ENCODE measurements at regions not wholly inside any gene's neighbourhood (a gene's known extent, or its start where the extent isn't known, plus 50 kb on each side); places are given as distances from the start of the nearest gene placed in this dataset.

DNA sequence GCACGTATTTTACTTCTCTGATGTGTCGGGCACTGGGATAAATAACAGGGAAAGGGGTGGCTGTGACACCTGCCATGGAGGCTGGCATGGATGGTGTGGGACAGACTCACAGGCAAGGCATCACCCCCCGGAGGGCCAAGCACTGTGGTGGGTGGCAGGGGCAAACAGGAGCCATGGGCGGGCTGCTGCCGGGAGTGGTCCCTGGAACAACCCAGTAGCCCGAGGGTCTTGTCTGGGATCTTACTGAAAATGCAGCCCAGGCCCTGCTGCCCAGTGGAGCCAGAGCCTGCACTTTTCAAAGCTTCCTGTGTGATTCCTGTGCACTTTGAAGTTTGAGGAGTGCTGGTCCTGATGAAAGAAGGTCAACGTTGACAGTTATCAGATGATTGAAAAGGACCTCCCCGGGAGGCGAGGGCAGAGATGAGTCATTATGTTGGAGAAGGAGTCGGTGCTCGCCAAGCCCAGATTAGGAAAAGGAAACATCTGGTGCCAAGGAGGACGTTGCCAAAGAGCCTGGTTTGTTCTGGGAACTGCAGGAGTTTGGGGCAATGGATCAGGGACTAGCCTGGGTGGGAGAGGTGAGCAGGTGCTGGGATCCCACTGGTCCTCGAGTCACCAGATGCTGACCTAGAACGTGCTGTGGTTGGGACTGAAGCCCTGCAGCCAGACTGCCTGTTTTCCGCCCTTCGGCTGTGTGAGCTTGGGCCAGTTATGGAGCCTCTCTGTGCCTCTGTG lies 130.0 kb upstream of the GGTLC1 start:
- DNase-seq (ENCODE audit: extremely low spot score, insufficient read length, low read depth) (no peak), FAIRE-seq (no peak)

DNA sequence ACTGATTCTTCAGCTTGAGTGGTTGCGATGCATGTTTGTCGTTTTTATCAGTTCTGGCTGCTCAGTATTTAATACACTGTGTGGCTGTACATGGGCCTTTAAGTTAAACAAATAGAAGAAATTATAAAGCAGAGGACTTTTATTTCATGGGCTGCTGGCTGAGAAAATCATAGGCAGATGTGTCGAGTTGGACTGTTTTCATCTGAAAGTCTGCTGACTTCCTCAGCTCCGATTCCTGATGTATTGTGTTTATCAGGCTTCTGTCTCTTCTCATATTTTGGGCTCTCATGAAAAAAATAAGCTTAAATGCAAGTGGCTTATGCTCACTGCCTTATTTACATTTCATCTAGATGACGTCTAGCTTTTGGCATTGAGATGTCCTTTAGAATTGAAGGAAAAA lies 129.5 kb upstream of the GGTLC1 start:
- FAIRE-seq (no peak), DNase-seq (ENCODE audit: extremely low spot score, insufficient read length, low read depth) (no peak)

DNA sequence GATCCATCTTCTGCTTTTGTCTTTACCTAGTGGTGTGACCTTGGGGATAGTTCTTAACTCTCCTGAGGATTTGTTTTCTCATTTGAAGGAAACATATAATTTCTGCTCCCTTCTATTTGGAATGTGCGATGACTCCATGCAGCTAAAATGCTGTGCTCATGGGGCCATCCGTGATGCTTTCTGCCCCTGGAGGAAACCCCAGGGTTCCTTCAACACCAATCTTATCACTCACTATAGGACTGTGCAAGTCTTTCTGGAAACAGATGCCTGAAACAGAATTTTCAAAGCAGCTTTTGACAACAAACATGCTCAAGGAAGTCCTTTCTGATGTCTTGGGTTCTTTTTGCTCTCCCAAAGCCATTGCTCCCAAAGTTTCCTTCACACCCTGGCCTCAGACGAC lies 128.8 kb upstream of the GGTLC1 start:
- no peak for DNase-seq (ENCODE audit: extremely low spot score, insufficient read length, low read depth)
- FAIRE-seq = no peak

DNA sequence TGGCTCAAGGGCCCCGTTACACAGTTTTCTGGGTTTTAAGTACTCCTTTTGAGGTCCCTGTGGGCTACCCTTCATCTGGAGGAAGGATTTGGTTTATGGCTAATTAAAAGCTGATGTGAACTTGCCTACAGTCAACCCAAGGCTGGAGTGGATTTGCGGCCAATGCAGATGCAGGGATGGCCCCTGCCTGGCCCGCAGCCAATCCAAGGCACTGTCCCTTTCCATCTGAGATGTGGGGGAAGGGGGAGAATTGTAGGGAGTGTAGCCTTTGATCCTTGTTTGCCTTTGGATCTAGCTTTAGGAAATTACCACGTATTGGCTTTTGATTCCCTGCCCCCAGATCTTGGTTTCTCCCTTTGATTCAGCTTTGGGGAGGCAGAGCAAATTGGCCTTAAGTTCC lies 128.0 kb upstream of the GGTLC1 start:
- DNase-seq (ENCODE audit: extremely low spot score, insufficient read length, low read depth) (no peak), FAIRE-seq (no peak)

DNA sequence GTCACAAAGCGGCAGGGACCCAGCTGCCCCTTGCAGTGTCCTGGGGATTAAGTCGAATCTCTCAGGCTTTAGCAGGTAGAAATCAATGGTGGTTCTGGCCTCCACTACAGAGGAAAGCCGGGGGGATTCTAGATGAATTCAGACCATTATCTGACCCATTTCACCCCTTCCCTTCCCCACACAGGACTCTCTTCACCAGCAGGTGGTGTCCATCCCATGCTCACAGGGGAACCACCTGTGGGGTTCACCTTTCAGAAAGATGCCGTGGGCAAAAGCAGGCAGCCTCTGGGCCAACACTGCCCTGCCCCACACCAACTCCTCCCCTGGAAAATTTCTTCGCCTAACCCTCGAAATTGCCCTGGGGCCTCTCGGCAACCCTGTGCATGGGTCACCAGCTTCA lies 123.8 kb upstream of the GGTLC1 start:
- FAIRE-seq (no peak), DNase-seq (ENCODE audit: extremely low spot score, insufficient read length, low read depth) (no peak)

DNA sequence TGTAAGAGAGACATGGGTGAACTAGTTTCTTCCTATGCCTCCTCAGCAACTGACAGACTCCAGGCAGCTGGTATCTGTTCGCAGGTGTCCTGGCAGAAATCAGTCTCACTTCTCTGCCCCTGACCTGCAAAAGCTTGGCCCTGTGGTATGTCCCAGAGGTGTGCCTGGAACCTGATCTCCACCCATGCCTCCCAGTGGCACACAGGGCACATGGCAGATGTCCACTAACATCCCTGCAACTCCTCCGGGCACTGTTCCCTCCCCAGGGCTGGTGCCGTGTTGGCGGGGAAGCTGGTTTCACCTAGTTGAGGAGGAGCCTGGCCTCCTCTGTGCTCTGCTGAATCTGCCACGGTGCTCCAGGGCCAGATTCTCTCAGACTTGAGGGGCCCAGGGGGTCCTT lies 123.3 kb upstream of the GGTLC1 start:
- DNase-seq (ENCODE audit: extremely low spot score, insufficient read length, low read depth) (no peak), FAIRE-seq (no peak)

DNA sequence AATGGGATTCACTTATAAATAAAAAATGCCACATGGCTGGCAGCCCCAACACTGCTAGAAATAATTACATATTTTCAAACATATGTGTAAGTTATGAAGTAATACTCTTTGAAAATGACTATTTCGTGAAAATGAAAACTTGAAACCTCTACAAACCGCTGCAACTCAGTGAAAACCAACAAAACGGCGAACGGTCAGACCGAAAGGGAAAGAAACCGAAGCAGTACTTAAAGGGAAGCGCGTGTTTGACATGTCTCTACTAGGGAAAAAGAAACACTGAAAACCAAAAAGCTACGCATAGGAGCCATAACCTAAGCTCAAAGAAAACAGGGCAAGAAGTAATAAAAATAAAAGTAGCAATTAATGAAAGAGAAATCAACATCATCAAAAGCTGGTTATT lies 121.0 kb upstream of the GGTLC1 start:
- FAIRE-seq (peak; percentile 44), DNase-seq (ENCODE audit: extremely low spot score, insufficient read length, low read depth) (no peak)

DNA sequence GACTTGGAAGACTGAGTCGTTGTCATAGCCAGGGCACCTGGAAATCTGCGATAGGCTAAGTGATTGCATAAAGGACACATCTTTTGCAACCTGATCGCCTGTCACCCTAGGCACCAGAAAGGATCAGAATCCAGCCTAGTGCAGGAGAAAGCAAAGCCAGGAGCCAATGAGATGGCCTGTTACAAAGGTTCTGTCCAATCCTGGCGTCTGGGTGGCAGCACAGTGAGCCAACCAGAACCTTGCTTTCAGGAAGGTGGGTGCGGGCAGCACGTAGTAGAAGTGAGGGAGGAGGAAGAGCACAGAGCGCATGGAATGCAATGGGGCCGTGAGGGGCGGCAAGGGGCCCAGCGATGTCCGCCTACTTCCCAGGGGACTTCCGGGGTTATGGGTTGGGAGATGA lies 120.4 kb upstream of the GGTLC1 start:
- FAIRE-seq = peak; percentile 49
- DNase-seq (ENCODE audit: extremely low spot score, insufficient read length, low read depth) = no peak

DNA sequence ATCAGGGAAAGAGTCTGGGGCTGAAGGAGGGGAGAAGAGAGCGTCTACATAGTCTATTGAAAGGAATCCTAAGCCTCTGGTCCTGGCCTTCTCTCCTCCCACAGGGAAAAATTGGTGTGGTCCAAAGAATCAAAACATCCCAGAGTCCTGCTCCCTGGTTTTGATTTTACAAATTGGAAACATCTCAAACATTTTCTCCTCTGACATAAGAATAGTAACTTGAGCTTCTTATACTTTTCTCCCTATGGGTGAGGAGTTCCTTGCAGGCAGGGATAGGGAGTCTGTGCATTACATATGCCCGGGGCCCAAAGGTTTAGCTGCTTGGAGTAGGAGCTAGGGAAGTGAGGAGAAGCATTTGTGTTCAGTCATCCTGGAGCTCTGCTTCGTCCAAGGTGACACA lies 120.0 kb upstream of the GGTLC1 start:
- DNase-seq (ENCODE audit: extremely low spot score, insufficient read length, low read depth) = no peak
- no peak for FAIRE-seq

DNA sequence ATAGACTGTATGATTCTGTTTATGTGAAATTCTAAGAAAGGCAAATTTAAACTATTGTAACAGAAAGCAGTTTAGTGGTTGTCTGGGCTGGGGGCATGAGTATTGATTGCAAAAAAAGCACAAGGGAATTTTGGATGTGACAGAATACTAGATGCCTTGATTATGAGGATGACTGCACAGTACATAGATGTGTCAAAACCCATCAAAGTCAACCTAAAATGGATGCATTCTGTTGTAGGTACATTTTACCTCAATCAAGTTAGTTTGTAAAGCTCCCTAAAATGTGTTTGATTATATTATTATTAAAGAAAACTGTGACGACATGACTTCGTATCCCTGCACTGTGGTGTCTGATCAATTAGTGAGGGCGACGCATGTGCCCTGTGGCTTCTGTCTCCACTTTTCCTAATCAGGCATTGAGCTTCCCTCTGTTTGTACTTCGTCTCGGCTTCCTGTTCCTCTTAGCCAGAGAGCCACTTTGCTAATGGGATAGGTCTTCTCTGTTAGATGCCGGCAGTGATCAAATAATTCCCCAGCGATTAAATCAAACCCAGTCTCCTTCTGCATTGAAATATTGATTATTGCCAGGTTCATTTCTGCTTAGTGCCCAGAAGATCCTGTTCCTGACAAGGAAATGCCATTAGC lies 118.3 kb upstream of the GGTLC1 start:
- FAIRE-seq (no peak), DNase-seq (ENCODE audit: extremely low spot score, insufficient read length, low read depth) (no peak)

DNA sequence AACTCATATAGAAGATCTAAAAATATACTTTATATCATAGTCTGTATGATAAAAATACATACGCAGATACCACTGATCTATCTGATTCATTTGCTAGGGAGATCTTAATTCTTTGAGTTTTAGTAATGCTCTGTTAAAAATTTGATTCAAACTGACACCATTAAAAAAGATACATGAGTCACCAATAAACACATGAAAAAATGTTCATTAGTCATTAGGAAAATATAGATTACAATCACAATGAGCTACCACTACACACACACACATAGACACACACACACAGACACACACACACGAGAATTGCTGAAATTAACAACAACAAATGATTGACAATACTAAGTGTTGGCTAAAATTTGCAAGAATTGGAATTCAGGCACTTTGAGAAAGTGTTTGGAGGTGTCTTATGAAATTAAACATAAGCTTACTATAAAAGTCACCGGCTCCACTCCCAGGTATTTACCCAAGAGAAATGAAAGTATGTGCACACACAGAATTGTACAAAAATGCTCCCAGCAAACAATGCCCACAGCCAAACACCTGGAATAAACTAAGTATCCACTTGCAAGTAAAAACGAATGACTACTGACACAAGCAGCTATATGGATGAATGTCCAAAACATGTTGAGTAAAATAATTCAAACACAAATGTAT lies 117.7 kb upstream of the GGTLC1 start:
- no peak for DNase-seq (ENCODE audit: extremely low spot score, insufficient read length, low read depth)
- no peak for FAIRE-seq

DNA sequence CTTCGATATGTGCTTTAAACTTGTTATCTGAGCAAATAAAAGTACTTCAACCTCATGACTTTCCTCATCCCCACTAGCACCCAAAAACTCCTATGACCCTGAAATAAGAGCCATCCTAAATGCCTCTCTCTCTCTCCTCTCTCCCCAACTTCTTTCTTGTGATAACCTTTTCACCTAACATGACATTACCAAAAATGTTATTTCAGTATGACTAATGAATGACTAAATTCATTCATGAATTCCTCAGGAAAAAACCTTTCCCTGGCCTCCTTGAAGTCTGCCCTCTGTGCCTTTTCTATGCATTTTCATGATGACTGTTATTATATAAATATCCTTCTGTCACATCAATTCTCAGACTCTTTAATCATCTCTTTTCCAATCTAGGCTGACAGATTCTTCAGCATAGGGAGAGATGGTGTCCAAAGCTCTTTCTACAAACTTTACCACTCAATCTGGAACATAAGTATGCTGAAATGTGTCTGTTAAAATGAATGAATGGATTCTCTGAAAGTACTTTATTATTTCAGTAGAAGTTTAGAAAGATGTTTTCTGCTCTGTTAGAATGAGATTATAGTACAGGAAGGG lies 114.3 kb upstream of the GGTLC1 start:
- no peak for DNase-seq (ENCODE audit: extremely low spot score, insufficient read length, low read depth)

DNA sequence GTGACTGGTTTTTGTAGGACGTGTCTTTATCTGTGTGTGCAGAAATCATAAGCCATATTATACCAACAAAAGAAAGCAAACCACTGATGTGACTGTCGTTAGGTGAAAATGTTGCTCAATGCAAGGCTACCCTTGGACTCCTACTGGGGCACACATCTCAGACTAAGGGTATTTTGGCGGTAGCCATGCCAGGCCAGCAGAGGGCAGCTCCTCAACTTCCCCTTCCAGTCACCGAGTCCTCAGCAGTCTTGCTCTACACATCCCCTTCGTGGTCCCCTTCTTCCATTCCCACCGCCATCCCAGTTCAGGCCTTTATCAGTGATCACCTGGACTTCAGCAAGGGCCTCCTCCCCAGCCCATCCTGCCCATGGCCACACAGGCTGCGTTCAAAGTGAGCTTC lies 113.7 kb upstream of the GGTLC1 start:
- no peak for DNase-seq (ENCODE audit: extremely low spot score, insufficient read length, low read depth)
- FAIRE-seq = peak; percentile 15

More for the DNA sequence above, 114.3 kb upstream of the GGTLC1 start:
- FAIRE-seq = no peak

DNA sequence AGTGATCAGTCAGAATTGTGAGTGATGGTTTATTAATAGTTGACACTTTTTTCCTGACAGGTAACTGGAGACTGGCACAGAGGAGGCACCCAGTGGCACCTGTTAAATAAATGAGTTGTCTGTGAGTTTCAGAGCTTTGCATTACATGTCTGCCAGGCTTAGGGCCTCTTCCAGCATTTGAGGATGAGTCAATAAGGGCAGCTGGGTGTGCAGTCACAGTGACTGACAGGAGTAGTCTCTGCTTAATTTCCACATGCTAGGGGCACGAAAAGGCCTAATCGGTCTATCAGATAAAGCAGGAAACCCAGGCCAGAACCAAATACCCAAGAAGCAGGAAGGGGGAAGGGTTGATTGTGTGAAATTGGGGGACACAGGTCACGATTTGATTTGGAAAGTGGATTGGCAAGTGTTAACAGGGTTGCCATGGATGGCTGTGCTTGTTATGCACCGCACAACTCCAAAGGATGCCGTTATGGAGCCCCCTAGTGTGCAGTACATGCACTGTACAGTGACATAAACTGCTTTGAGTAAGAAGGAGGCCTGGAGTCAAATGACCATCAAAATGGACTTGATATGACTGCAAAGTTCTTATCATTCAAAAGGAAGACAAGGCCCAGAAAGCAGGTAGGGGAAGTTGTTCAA lies 111.9 kb upstream of the GGTLC1 start:
- FAIRE-seq = peak; percentile 72
- no peak for DNase-seq (ENCODE audit: extremely low spot score, insufficient read length, low read depth)

DNA sequence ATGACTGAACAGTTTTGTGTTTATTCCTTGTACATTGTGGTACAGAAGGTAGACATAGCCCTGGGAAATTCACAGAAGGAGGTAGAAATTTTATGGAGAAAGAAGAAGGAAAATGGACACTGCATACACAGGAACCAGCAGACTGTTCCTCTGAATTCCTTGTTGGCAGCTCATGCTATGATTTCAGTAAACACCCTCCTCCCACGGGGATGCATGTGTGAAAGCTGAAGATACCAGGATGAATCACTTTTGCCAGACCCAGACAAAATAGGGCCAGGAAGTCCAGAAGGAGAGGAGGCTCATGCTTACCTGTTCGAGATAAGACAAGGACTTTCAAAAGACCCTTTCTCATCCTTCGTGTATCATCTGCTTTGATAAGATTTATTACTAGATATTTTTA lies 110.3 kb upstream of the GGTLC1 start:
- no peak for FAIRE-seq
- no peak for DNase-seq (ENCODE audit: extremely low spot score, insufficient read length, low read depth)

DNA sequence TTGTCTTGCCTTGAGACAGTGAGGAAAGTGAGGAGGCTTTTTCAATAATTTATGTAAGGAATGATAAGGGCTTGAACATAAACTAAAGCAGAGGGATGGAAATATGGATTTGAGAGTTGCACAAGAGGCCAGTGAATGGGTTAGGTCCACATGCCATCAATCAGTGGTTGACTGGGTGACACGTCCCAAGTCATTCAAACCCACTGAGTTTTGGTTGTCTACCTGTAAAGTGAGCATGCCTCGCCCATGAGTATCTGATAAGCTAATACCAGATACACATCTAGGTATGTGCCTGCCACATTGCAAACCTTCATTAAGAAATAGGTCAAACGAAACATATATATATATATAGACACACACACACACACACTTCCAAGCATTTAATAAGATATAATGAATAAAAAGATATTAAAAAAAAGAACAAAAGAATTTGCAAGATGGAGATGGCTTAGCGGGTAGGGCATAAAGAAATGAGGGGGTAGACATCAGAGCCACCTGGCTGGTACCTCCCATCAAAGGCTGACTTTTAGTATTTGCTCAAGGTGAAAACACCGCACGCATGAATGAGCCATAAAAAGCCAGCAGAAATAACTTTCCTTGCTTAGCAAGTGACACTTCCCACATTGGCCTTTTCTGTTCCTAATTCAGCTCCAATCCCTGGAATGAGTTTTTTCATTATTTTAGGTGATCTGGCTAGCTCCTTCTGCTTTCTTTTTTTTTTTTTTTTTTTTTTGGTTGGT lies 109.1 kb upstream of the GGTLC1 start:
- no peak for FAIRE-seq

DNA sequence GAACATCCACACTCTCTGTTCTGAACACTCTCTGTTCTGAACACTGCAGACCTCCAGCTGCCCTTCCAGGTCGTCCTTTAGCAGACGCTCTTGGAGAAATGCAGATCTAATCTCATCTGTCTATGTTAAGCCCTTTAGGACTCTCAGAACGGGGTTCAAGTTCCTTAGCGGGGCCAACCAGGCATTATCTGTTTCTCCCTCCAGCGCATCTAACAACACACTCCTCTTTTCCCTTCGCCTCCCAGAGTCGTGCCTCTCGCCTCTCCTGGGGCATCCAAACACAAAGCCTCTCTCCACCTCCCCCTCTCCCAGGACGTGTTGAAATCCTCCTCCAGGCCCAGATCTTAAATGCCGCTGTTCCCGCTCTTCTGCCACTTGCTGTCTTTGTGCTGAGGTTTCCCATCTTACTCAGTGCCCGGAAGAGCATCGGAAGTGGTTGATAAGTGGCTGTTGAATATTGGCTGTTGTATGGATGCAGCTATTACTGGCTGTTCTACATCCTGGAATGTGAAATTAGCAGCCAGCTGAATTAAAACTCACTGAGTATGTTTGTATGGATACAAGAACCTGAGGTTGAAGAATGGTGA lies 108.4 kb upstream of the GGTLC1 start:
- DNase-seq (ENCODE audit: extremely low spot score, insufficient read length, low read depth) (no peak), FAIRE-seq (no peak)

More for the DNA sequence above, 109.1 kb upstream of the GGTLC1 start:
- DNase-seq (ENCODE audit: extremely low spot score, insufficient read length, low read depth) = no peak

DNA sequence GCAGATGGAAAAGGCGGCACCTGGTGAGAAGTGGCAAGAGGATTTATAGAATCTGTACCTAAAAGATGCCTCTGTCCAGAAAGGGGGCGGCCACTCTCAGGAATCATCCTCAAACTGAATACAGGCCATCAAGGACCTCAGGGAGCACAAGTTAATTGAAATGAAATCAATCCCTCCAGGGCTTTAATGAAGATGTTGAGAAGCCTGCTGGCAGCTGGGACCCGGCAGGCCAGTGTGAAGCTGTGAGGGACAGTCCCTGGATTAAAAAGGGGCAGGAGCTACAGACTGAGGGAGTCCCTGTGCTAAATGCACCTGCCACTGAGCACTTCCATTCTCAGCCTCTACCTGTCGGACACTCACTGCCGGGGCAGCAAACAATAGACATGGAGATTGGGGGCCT lies 107.7 kb upstream of the GGTLC1 start:
- FAIRE-seq (no peak), DNase-seq (ENCODE audit: extremely low spot score, insufficient read length, low read depth) (no peak)

DNA sequence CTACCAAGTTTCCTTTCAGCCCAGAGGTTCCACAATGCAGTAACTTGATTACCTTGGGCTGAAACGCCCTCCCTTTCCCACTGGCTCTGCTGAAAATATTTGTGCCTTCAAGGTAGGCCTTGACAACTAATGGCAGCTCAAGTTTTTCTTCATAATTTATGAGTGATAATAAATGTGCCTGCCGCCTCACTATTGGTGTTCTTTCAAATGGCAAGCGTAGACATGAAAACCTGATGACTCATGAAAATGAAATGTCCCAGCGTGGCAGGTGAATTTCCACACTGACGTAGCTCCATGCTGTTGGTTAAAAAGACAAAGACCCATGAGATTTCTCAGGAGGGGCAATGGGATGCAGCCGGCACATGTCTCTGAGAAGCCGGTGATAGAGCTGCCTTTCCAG lies 107.2 kb upstream of the GGTLC1 start:
- FAIRE-seq (no peak), DNase-seq (ENCODE audit: extremely low spot score, insufficient read length, low read depth) (no peak)

DNA sequence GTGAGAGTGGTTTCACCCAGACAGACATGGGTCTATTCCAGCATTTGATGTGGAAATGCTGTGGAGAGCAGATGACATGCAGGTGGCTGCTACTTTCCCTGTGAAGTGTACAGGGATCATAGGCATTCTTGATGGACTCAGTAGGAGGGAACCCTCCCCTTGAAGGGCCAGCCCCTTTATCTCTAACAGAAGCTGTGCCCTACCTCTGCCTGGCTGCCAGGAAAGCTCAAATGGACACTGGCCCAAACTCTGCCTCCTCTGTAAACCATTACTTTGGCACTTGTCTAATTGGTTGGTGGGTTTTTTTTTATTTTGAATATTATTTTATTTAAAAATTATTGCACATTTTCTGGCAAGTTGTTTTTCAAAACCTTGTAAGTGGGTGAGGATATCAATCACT lies 106.7 kb upstream of the GGTLC1 start:
- no peak for DNase-seq (ENCODE audit: extremely low spot score, insufficient read length, low read depth)
- no peak for FAIRE-seq

Data from GM18507 (cell line).